Activated CD4-positive, alpha-beta T cell treated with anti-CD3 and anti-CD28 coated beads, Interleukin-2, amount 50 U/mL, for 4 hours (primary cell): ENCODE measurements at regions not wholly inside any gene's neighbourhood (a gene's known extent, or its start where the extent isn't known, plus 50 kb on each side); places are given as distances from the start of the nearest gene placed in this dataset.

ENCODE experiments used
- DNase-seq, 2 experiments: peaks; one replicate each; pipeline ENCODE4 v3.0.0-alpha.2; 2020

GRCh38 chr22:49620666-49621065, 207.0 kb downstream of the BRD1 start:
- no peak for DNase-seq

GRCh38 chr22:49620003-49620556, 207.6 kb downstream of the BRD1 start:
- no peak for DNase-seq

- DNase-seq, result no peak
These were observed 208.4 kb downstream of the BRD1 start for GRCh38 chr22:49619301-49619700.

GRCh38 chr22:49618677-49618953, 209.1 kb downstream of the BRD1 start:
- DNase-seq, result no peak

DNA sequence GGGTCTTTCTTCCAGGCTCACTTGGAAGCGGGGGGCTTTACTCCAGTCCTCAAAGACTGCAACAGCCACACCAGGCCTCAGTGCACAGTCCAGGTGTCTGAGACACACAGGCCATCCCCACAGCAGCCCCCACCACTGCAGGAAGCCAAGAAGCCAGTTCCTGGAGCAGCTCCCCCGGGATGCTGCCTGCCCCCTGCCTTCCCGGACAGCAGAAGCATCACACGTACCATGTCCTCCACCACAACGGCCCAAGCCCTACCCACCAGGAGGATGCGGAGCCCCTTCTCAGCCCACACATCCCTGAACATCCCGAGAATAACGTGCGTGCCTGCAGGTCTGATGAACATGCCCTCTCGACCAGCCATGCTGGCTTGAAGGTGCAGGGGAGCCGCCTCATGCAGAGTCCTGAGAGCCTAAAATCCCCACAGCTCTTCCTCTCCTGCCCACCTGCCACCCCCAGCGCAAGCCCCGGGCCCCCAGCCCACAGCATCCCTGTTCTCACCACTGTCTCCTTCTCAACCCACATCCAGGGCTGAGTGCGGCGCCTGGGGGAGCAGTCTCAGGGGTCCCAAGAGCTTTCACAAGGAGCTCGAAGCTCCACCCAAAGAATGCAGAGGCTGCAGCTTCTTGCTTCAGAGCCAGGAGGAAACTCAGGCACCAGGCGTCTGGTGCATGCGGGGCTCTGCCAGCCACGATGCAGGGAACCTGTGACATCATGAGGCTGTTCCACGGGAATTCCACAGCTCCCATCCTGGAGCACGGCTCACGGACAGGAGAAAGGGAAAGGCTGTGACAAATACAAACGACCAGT, 209.6 kb downstream of the BRD1 start:
- no peak for DNase-seq

DNA sequence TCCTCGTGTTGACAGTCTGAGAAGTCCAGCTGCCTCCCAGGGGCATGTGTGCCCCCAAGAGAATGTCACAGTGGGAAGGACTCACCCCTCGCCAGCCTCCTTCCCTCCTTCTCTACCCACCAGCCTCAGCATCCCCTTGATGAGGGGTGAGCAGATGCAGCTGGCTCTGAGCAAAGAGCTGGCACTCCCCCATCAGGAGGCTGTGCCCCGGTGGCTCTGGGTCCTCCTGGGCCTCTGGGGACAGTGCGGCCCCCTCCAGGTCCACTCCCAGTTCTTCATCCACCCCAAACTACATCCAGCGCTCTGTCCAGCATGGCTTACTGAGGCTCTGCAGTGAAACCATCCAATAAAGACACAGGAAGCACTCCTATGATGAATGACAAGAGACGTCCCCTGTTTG, 210.4 kb downstream of the BRD1 start:
- no peak for DNase-seq

GRCh38 chr22:49616356-49617231, 211.1 kb downstream of the BRD1 start:
- DNase-seq, result no peak

- no peak for DNase-seq
These were observed 212.4 kb downstream of the BRD1 start for GRCh38 chr22:49614966-49615965.

GRCh38 chr22:49613511-49614270, 214.0 kb downstream of the BRD1 start:
- DNase-seq, result no peak

- DNase-seq, result no peak
These were observed 214.6 kb downstream of the BRD1 start for GRCh38 chr22:49613108-49613507.

DNA sequence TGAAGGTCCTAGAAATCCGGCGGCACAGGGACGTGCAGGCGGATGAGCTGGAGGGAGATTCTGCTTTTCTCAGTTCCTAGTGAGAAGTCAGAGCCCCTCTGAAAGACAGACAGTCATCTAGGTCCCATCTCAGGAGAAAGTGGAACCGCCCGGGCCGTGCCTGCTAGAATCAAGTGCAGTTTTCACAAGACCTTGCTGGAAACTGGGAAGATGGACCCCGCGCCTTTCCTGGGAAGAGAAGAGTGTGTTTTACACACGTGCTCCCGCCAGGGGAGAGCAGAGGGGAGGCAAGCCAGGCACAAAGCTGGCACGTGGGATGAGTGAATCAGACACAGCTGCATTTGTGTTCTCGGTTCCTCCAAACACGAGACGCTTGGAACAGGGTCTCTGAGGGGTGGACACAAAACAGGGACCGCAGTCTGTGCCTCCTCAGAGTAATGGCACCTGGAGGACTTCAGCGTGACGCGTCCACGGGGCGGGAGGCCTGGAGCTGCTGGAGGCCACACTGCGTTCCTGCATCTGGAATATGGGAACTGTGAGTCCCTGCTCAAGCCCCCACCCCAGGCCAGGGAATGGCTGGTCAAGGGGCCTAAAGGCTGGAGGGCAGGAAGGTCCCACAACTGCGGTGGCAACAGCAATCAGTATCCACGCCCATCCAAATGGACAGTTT, 218.3 kb downstream of the BRD1 start:
- no peak for DNase-seq

DNA sequence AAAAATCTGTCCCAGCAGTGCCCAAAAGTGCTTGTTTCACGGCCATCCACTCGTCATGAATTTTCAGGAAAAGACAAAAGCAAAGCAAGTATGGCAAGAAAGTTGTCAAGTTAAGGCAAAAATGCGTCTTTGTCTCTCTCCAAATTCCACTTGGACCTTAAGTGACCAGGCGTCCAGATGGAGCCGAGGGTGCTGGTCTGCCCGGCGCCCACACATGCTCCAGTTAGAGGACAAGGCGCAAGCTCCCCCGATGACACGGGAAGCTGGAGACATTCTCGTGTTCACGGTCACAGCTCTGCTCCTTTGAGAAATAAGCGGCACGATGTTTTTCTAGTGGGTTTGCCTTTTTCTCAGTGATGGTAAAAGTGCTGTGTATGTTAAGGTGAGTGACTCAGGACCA, 219.0 kb downstream of the BRD1 start:
- DNase-seq, result no peak

- no peak for DNase-seq
These were observed 219.4 kb downstream of the BRD1 start for GRCh38 chr22:49608228-49608627.

GRCh38 chr22:49607821-49608220, 219.9 kb downstream of the BRD1 start:
- no peak for DNase-seq

GRCh38 chr22:49606562-49607290, 220.9 kb downstream of the BRD1 start:
- no peak for DNase-seq

DNA sequence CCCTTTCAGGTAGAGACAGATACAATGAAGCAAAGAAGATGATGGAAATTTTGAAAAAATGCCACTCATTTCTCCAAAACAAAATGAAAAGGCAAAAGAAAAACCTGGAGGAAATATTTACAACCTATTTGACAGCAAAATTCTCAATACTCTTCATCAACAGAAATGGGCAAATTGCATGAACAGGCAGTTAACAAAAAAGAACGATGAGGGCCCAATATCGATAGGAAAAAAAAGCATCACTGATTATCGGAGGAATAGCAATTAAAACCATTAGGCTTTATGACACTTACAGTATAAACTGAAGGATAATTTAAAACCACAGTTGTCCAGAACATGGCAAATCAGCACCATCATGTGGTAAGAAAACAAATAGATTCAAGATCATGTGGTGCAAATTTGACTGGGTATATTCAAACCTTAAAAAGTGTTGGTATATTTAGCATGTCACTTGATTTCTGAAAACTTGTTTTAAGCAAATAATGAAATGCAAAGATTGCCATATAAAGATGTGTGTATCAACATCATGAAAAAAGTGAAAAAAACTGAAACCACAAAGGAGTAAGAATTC, 222.9 kb downstream of the BRD1 start:
- DNase-seq, result no peak

DNA sequence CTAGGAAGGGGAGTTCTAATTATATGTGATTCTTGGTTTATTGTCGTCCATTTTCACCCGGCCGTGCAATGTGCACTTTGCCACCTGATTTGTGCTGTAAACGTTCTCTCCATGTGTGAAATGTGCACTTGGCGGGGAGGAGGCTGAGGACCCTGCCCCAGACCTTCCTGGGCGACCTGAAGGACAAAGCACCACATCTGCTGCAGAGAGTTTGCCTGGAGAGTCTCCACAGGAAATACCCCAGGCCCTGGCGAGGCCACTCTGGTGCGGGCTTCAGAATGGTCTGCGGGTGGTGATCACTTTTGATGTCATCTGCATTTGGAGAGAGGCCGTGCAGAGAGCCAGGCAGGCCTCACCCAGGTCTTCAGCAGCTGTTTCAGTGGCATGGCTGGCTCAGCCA, 224.7 kb downstream of the BRD1 start:
- no peak for DNase-seq

DNA sequence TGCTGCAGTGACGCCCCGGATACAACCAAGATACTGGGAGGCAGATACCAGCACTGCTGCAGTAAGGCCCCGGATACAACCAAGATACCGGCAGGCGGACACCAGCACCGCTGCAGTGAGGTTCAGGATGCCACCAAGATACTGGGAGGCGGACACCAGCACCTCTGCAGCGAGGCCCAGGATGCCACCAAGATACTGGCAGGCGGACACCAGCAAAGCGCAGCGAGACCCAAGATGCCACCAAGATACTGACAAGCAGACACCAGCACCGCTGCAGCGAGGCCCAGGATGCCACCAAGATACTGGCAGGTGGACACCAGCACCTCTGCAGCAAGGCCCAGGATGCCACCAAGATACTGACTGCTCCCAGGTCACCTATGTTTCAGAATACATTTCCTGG, 225.2 kb downstream of the BRD1 start:
- no peak for DNase-seq

- DNase-seq, result no peak
These were observed 225.9 kb downstream of the BRD1 start for GRCh38 chr22:49601614-49602321.
